ENCODE measurements at regions not wholly inside any gene's neighbourhood (a gene's known extent, or its start where the extent isn't known, plus 50 kb on each side); places are given as distances from the start of the nearest gene placed in this dataset.

- DNase-seq: no peak
These were observed 52.7 kb upstream of the PELI1 start for GRCh38 chr2:64196963-64197362.

- no peak for DNase-seq
These were observed 56.9 kb upstream of the PELI1 start for GRCh38 chr2:64201151-64201550.

GRCh38 chr2:64202206-64202845 is 58.1 kb upstream of the PELI1 start:
- DNase-seq: no peak

- no peak for DNase-seq
These were observed 59.1 kb upstream of the PELI1 start for GRCh38 chr2:64203131-64203857.

DNA sequence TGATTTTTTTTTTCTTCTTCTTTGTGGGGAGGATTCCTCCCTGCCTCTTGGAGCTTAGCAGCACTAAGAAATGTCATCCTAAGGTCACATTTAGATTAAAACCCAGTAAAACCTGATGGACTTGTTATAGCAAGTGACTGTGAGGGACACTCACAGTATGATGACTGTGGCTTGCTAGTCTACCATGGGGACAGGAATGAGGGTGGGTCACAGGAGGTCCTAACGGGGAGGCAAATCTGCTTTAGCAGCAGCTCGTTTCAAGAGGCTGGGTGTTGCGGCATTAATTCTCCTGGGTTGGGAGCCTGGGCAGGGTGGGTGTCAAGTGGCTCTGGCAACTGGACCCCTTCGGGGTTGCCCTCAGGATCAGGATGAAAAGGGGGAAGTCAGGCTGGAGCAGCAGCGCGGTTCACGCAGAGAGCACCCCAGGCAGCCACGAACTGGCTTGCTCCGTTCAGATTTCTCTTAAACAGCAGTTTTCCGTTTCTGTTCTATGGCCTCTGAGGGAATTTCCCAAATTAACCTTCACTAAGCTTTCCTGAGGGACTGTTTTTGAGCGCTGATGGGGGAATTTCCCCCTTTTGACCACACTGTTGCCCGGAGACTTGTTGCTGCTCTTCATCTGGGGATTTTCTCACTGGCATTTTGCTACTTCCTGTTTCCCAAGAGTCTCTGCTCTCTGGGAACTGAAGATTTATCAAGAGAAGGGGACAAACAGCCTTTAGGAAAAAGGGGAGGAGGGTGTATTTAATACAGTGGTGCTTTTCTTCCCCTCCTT is 59.8 kb upstream of the PELI1 start:
- DNase-seq: no peak

- DNase-seq: no peak
These were observed 60.5 kb upstream of the PELI1 start for GRCh38 chr2:64204703-64205102.

GRCh38 chr2:64205415-64205814 is 61.2 kb upstream of the PELI1 start:
- no peak for DNase-seq

- DNase-seq: no peak
These were observed 63.4 kb upstream of the PELI1 start for GRCh38 chr2:64207573-64207972.

DNA sequence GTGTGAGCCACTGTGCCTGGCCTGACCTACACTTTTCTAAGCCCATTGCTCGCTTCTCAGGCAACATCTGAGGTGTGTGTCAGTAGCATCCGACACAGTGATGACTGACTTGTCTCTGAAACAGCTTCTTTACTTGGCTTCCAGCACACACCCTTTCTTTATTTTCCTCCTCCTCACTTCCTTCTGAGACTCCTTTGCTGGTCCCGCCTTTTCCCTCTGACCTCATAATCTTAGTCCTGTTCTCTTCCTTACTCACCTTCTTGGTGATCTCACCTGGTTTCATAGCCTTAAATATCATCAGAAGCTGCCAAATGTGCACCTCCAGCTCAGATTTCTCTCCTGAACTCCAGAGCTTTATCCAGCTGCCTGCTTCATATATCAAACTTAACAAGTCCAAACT is 66.6 kb upstream of the PELI1 start:
- no peak for DNase-seq

- DNase-seq: no peak
These were observed 67.2 kb upstream of the PELI1 start for GRCh38 chr2:64211276-64211921.

DNA sequence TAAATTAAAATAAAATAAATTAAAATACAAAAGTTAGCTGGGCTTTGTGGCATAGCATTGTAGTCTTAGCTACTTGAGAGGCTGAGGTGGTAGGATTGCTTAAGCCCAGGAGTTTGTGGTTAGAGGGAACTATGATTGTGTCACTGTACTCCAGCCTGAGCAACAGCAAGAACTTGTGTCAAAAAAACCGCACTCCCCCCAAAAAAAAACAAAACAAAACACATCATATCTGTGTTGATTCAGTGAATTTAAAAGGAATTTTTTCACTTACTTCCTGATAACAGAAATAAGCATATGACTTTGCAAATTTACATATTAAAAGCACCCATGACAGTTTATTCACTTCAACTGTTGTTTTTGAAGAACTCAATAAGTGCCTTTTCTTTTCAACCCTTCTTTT is 68.1 kb upstream of the PELI1 start:
- no peak for DNase-seq

- no peak for DNase-seq
These were observed 68.6 kb upstream of the PELI1 start for GRCh38 chr2:64212801-64213321.

DNA sequence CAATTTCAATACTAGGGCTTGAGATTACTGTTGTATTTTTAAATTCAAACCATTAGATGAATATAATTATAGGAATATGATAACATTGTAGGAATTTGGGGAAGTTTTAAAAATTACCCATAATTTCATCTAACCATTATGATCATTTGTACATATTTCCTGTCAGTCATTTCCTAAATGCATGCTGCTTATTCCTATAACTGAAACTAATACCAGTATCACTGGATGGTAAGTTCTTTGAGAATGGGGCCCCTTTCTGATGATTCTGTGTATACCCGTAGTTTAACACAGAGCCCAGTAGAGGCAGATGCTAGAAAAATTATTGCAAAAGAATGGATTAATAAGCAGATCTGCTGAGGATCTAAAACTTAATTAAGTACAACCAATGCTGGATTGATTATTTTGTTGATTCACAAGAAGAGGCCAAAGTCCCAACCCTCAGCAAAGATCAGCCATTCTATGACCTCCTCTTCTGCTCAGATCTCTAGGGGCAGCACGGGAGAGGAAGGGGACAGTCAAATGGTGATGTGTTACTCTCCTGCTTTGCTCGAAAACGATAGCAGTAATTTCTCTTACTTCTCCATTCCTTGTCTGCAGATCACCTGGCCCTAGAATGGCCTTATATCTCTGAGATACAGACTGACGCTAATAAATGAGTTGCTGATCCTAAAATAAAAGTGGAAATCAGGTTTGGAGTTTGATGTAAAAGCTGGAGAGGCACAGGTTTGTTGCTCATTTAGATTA is 69.5 kb upstream of the PELI1 start:
- DNase-seq: no peak

DNA sequence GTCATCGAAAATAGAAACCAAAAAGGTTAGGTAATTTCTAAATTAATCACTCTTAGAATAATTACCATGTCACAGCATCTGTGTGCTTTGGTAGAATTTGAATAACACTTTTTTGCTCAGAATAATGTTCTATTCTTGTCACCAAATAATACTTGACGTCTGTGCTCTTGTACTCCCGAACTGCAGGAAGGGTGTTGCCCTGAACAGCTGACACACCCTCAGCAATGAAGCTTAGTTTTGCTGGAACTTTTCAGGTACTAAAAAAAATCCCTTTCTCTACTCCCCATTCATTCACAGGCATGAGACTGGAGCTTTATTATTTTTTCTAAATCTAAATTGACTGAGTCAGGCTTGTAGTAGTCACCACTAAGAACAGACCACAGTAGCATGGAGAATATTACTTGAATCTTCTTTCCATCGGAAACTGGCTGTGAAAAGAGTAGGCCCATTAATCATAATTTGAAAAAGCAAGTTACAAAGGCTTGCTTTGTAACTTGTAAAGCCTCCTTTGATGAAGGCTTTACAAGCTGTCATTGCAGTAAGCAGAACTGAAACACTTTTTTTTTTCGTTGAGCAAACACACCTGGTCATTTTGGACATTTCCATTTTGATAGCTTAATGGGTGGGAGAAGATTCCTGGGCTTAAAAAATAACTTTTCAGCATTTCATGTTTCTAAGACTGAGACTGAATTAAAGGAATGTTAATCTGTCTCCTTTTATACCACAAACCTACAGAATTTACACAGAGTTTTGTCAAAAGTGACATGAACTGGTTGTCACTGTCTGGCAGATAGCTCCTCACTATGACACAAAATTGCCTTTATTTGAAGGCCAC is 70.3 kb upstream of the PELI1 start:
- DNase-seq: no peak

GRCh38 chr2:64217198-64217869 is 73.1 kb upstream of the PELI1 start:
- no peak for DNase-seq

GRCh38 chr2:64218137-64218802 is 74.0 kb upstream of the PELI1 start:
- no peak for DNase-seq

DNA sequence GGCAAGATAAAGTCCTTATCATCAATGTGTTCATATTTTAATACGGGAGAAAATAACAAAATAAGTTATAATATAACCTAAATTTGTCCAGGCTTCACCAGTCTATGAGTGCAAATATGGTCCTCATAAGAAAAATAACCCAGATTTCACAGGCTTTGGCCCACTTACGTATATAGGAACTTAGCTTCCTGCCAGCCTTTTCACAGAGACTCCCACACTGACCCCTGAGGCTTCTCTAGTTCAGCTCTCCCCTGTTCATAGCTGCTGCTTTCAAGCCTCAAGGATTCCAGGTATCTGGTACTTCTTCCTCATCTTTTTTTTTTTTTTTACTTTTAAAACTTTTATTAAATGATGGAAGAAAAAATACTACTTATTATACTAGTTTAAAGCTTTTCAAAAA is 74.9 kb upstream of the PELI1 start:
- DNase-seq: no peak

GRCh38 chr2:64220265-64220664 is 76.0 kb upstream of the PELI1 start:
- no peak for DNase-seq

DNA sequence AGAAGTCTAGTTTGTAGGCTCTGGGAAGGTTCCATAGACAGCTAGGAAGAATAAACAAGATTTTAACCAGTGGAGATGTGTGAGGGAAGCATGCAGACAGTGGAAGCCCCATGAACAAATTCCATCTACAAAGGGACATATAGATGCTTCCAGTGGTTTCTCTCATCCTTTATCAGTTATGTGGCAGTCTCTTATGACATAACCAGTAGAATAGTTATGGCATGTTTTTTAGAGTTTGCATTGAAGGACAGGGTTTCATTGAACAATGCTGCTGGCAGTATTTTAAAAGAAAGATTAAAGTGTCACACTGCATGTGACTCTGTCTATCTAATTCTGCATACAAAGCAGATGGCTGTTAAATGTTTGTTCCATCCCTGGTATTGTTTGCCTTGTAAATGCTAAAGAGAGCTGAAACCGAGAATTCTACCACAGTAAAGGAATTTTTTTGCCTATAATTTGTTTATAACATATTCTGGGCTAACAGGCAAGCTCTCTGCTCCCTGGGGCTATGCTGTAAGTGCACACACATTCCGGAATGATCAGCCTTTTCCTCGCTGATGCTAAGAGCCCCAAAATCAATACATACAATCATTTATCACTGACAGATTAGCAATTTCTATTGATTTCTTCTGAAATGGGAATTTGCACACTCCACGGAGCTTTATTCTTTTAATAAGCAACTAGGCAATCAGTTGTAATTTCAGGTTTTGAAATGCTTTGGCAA is 76.8 kb upstream of the PELI1 start:
- no peak for DNase-seq

DNA sequence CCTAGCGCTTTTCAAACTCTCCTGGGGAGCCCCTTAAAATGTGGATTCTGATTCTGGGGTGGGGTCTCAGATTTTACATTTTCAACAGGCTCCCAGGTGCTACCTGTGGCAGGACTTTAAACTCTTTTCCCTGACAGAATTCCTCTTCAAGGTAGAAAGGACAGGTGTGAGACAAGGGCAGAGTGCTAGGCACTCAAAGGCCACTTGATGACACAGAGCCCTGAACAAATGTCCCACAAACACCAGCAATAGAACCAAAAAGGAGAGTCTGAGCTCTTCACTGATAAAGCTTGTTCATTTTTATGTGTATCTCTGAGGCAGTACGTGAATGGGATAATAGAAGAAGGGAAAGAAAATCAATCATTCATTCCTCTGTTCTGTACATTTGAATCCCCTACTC is 77.7 kb upstream of the PELI1 start:
- DNase-seq: no peak
